SK-N-MC (cell line): ENCODE measurements at regions not wholly inside any gene's neighbourhood (a gene's known extent, or its start where the extent isn't known, plus 50 kb on each side); places are given as distances from the start of the nearest gene placed in this dataset.

Experiments used
- DNase-seq: peaks from one replicate; pipeline ENCODE4 v3.0.0-alpha.2; 2011; ENCODE audit warnings: low read depth, low spot score
- H3K27ac ChIP-seq: fragments of 200-600 bp; sonication (generic); 2 replicates; pipeline ENCODE4 v1.5.1; 2016; ENCODE audit warnings: mixed run types
- H3K36me3 ChIP-seq: fragments of 200-600 bp; sonication (generic); 2 replicates; pipeline ENCODE4 v1.6.1; 2017; ENCODE audit warnings: antibody characterized with exemption, low read length, mixed read lengths; ENCODE audit not compliant: insufficient read depth
- H3K4me3 ChIP-seq: fragments of 200-600 bp; sonication (generic); 2 replicates; pipeline ENCODE4 v1.5.1; 2016
- H3K9ac ChIP-seq: fragments of 200-600 bp; sonication (generic); 2 replicates; pipeline ENCODE4 v1.8.0; 2017; ENCODE audit warnings: mixed run types, mixed read lengths; ENCODE audit not compliant: insufficient read length
- H3K9me3 ChIP-seq: fragments of 200-600 bp; sonication (generic); 2 replicates; pipeline ENCODE4 v1.6.1; 2017; ENCODE audit warnings: low read depth, mild to moderate bottlenecking, antibody characterized with exemption, low read length, moderate library complexity, mixed read lengths
- EZH2 ChIP-seq: fragments of 200-600 bp; sonication (generic); IDR thresholded peaks from one replicate; pipeline ENCODE4 v1.6.1; 2017; ENCODE audit warnings: antibody characterized with exemption
- FOXP2 ChIP-seq: optimal IDR thresholded peaks from 2 replicates; pipeline ENCODE3; 2011; ENCODE audit warnings: mild to moderate bottlenecking, moderate library complexity; ENCODE audit not compliant: insufficient read depth; ENCODE audit errors: extremely low read length, control extremely low read depth
- POLR2AphosphoS5 ChIP-seq: IDR thresholded peaks from 2 replicates; pipeline ENCODE4 v1.6.1; 2012; ENCODE audit warnings: mild to moderate bottlenecking, low read depth, low read length, borderline replicate concordance

GRCh38 chrX:39377773-39378172 is 576.5 kb downstream of the MID1IP1 start:
- no peak for TF ChIP-seq FOXP2
- TF ChIP-seq POLR2AphosphoS5 = no peak
- TF ChIP-seq EZH2 = no peak
- Histone ChIP-seq H3K9ac (no peak overlapping the region), H3K27ac (no peak overlapping the region), H3K36me3 (no peaks in the 10 kb centered on the region), H3K4me3 (no peak overlapping the region), H3K9me3 (no peaks in the 10 kb centered on the region)
- DNase-seq = no peak

DNA sequence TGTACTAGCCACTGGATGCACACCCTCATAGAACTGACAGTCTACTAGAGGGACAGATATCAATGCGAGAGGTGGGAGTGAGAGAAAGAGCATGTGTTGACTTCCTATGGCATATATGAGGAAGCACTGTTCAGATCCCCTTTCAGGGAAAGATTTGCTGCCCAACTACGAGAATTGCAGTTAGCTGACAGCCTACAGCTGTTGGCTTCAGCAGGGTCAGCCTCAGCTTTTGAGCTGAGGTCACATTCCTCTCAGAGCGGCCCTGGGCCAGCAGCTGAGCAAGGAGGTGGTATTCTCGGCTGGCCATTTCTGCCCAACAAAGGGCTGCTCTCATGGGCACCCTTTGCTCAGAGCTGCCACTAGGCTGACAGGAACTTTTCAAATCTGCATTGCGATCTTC is 580.2 kb downstream of the MID1IP1 start:
- no peak overlapping the region for H3K4me3 ChIP-seq
- no peak overlapping the region for H3K27ac ChIP-seq
- H3K36me3 ChIP-seq = no peaks in the 10 kb centered on the region
- no peak for DNase-seq
- no peaks in the 10 kb centered on the region for H3K9me3 ChIP-seq
- TF ChIP-seq POLR2AphosphoS5 (no peak), FOXP2 (no peak), EZH2 (no peak)
- H3K9ac ChIP-seq = no peak overlapping the region

DNA sequence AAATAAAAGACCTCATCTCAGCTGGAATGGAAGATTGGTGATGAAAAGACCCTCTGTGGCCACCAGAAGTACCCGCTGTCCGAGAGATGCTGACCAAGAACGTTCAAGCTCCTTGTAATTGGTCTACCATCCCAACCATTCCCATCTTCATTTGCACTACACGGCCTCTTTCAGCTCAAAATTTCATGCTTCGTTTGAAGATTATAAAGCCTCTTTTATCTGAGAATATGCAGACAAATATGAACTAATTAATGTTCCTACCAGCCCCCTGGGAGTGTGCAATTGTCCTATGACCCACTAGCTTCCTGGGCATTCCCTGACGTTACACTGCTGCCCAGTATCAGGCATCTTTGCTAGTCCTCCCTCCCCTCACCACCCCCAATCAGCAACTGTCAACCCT is 583.7 kb downstream of the MID1IP1 start:
- H3K9me3 ChIP-seq = no peaks in the 10 kb centered on the region
- no peaks in the 10 kb centered on the region for H3K36me3 ChIP-seq
- H3K4me3 ChIP-seq = no peak overlapping the region
- no peak overlapping the region for H3K9ac ChIP-seq
- TF ChIP-seq FOXP2 (no peak), EZH2 (no peak), POLR2AphosphoS5 (no peak)
- no peak for DNase-seq
- H3K27ac ChIP-seq = no peak overlapping the region

DNA sequence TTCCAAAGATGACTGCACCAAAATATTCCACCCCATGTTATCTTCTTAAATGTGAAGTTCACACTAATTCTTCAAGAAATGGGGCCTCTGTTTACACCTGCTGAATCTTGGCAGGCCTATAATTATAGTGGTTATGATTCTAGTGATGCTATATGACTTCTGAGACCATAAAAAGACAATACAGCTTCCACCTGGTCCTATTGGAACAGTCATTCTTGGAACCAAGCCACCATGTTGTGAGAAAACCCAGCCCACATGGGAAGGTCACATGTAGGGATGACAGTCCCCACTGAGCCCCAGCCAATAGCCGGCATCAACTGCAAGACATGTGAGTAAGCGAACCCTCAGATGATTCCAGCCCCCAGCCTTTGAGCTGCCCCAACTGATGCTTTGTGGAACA is 587.5 kb downstream of the MID1IP1 start:
- no peak overlapping the region for H3K27ac ChIP-seq
- TF ChIP-seq EZH2 = no peak
- no peak for TF ChIP-seq POLR2AphosphoS5
- TF ChIP-seq FOXP2 = no peak
- H3K9ac ChIP-seq = no peak overlapping the region
- H3K9me3 ChIP-seq = no peaks in the 10 kb centered on the region
- H3K4me3 ChIP-seq = no peak overlapping the region
- DNase-seq = no peak
- no peaks in the 10 kb centered on the region for H3K36me3 ChIP-seq

- no peak for DNase-seq
- Histone ChIP-seq H3K9ac (no peak overlapping the region), H3K27ac (no peak overlapping the region), H3K36me3 (no peaks in the 10 kb centered on the region), H3K4me3 (no peak overlapping the region), H3K9me3 (no peaks in the 10 kb centered on the region)
- TF ChIP-seq FOXP2 (no peak), EZH2 (no peak), POLR2AphosphoS5 (no peak)
Measured at GRCh38 chrX:39396358-39396995, 595.2 kb downstream of the MID1IP1 start.

- no peak overlapping the region for H3K27ac ChIP-seq
- no peak overlapping the region for H3K4me3 ChIP-seq
- no peak for DNase-seq
- H3K9me3 ChIP-seq = no peaks in the 10 kb centered on the region
- no peak overlapping the region for H3K9ac ChIP-seq
- H3K36me3 ChIP-seq = no peaks in the 10 kb centered on the region
- TF ChIP-seq FOXP2 (no peak), EZH2 (no peak), POLR2AphosphoS5 (no peak)
Measured at GRCh38 chrX:39397561-39398199, 596.4 kb downstream of the MID1IP1 start.

GRCh38 chrX:39398215-39398962 is 597.1 kb downstream of the MID1IP1 start:
- Histone ChIP-seq H3K36me3 (no peaks in the 10 kb centered on the region), H3K4me3 (no peak overlapping the region), H3K9ac (no peak overlapping the region), H3K27ac (no peak overlapping the region), H3K9me3 (no peaks in the 10 kb centered on the region)
- TF ChIP-seq POLR2AphosphoS5 (no peak), EZH2 (no peak), FOXP2 (no peak)
- no peak for DNase-seq

DNA sequence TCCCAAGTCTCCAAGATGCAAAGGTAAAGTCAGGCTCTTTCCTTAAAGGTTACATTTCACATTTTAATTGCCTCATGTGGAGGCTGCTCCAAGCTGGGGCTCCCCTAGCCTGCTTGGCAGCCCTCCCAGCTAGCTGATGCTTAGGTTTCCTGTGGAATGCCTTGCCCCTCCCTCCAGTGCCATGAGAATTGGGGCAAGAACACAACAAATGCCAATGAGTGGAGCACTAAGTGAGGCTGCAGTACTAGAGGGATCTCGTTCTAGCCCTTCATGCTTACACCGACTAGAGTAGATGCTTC is 597.7 kb downstream of the MID1IP1 start:
- Histone ChIP-seq H3K27ac (no peak overlapping the region), H3K4me3 (no peak overlapping the region), H3K36me3 (no peaks in the 10 kb centered on the region), H3K9me3 (no peaks in the 10 kb centered on the region), H3K9ac (no peak overlapping the region)
- no peak for TF ChIP-seq FOXP2
- DNase-seq = no peak
